Endodermal cell (in vitro differentiated cells): ENCODE measurements at regions not wholly inside any gene's neighbourhood (a gene's known extent, or its start where the extent isn't known, plus 50 kb on each side); places are given as distances from the start of the nearest gene placed in this dataset.
"Not testable (repeated sequence)": the region's sequence is repeated elsewhere in the genome, so short reads cannot be mapped to it uniquely, and the experiment has no call there.

Experiments
- DNase-seq: peaks from one replicate; pipeline ENCODE4 v3.0.0-alpha.2; 2017
- H3K27ac ChIP-seq: 2 replicates; pipeline ENCODE4 v1.5.1; 2013; ENCODE audit warnings: mild to moderate bottlenecking, low read depth, low read length, moderate library complexity
- H3K27me3 ChIP-seq: 2 replicates; pipeline ENCODE4 v1.6.1; 2013; ENCODE audit warnings: mild to moderate bottlenecking, low read length, moderate library complexity; ENCODE audit not compliant: insufficient read depth, control insufficient read depth, poor library complexity, severe bottlenecking
- H3K36me3 ChIP-seq: 2 replicates; pipeline ENCODE4 v1.7.0; 2013; ENCODE audit warnings: mild to moderate bottlenecking, low read length, moderate library complexity; ENCODE audit not compliant: control insufficient read depth, insufficient read depth
- H3K4me1 ChIP-seq: one replicate; pipeline ENCODE4 v1.7.0; 2013; ENCODE audit warnings: low read length; ENCODE audit not compliant: control insufficient read depth, insufficient read depth
- H3K4me3 ChIP-seq: 2 replicates; pipeline ENCODE4 v1.5.1; 2013; ENCODE audit warnings: mild to moderate bottlenecking, low read length, moderate library complexity
- H3K9ac ChIP-seq: 2 replicates; pipeline ENCODE4 v1.6.1; 2013; ENCODE audit warnings: mild to moderate bottlenecking, low read length, moderate library complexity; ENCODE audit not compliant: poor library complexity, severe bottlenecking; ENCODE audit errors: extremely low read depth
- H3K9me3 ChIP-seq: 2 replicates; pipeline ENCODE4 v1.6.1; 2013; ENCODE audit warnings: mild to moderate bottlenecking, low read length, moderate library complexity; ENCODE audit not compliant: control insufficient read depth
- H3K27ac Mint-ChIP-seq: 2 replicates; pipeline ENCODE4 v1.8.0; 2020; ENCODE audit warnings: mixed read lengths
- H3K27me3 Mint-ChIP-seq: 2 replicates; pipeline ENCODE4 v1.8.0; 2021; ENCODE audit warnings: mild to moderate bottlenecking, mixed read lengths; ENCODE audit not compliant: insufficient read depth
- H3K36me3 Mint-ChIP-seq: 2 replicates; pipeline ENCODE4 v1.8.0; 2020; ENCODE audit warnings: low read depth, mixed read lengths
- H3K4me1 Mint-ChIP-seq: 2 replicates; pipeline ENCODE4 v1.8.0; 2020; ENCODE audit warnings: mixed read lengths
- H3K4me3 Mint-ChIP-seq: 2 replicates; pipeline ENCODE4 v1.8.0; 2020; ENCODE audit warnings: mild to moderate bottlenecking, moderate library complexity, mixed read lengths
- H3K9me3 Mint-ChIP-seq: 2 replicates; pipeline ENCODE4 v1.8.0; 2020; ENCODE audit warnings: mild to moderate bottlenecking, mixed read lengths
- WGBS, 2 experiments: methylation state at CpG; one replicate each; pipeline versions ENCODE4 v1.1.5 to v1.1.7; 2013; ENCODE audit warnings: missing lambda C conversion rate in 2 of 2, mixed read lengths in 1 of 2; ENCODE audit not compliant: insufficient coverage in 1 of 2, insufficient read length in 1 of 2; 5-methylcytosine and 5-hydroxymethylcytosine counted together
- TF ChIP-seq, protein P1 (sequence below): fragments of 200-600 bp; sonication (generic); conservative IDR thresholded peaks from 2 replicates; pipeline ENCODE4 v1.5.0; 2021; ENCODE audit warnings: antibody characterized with exemption, mild to moderate bottlenecking

DNA sequence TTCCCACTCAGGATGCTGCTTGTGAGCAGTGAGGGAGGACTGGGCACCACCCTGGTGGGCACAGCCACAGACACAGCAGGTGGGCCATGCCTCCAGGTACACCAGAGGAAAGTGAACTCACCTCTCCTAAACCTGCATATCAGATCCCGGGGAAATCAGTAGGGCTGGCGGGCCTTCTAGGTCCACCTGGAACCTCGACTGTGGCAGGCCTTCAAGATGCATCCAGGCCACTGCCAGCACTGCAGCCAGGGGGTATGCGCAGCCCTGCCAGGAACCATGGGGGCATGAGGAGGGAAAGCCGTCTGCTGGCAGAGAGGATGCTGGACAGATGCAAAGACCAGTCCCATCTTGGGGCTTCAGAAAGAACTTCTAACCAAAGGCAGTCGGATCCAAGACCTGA lies 270.6 kb upstream of the IRX4 start:
- Mint-ChIP-seq H3K9me3 (no peaks in the 10 kb centered on the region), H3K36me3 (no peaks in the 10 kb centered on the region), H3K27me3 (peaks cover 29% of the 10 kb centered on the region), H3K27ac (no peak overlapping the region), H3K4me3 (no peak overlapping the region), H3K4me1 (peaks cover 7% of the 10 kb centered on the region)
- DNase-seq, result no peak
- TF ChIP-seq, protein P1, sequence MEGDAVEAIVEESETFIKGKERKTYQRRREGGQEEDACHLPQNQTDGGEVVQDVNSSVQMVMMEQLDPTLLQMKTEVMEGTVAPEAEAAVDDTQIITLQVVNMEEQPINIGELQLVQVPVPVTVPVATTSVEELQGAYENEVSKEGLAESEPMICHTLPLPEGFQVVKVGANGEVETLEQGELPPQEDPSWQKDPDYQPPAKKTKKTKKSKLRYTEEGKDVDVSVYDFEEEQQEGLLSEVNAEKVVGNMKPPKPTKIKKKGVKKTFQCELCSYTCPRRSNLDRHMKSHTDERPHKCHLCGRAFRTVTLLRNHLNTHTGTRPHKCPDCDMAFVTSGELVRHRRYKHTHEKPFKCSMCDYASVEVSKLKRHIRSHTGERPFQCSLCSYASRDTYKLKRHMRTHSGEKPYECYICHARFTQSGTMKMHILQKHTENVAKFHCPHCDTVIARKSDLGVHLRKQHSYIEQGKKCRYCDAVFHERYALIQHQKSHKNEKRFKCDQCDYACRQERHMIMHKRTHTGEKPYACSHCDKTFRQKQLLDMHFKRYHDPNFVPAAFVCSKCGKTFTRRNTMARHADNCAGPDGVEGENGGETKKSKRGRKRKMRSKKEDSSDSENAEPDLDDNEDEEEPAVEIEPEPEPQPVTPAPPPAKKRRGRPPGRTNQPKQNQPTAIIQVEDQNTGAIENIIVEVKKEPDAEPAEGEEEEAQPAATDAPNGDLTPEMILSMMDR, result no peak
- WGBS, 2 experiments, result 88 to 91% methylated on average over 6 of the region's 6 CpGs
- Histone ChIP-seq H3K4me1 (no peaks in the 10 kb centered on the region), H3K9ac (no peak overlapping the region), H3K36me3 (no peaks in the 10 kb centered on the region), H3K9me3 (no peaks in the 10 kb centered on the region), H3K4me3 (no peak overlapping the region), H3K27me3 (no peaks in the 10 kb centered on the region), H3K27ac (no peak overlapping the region)

DNA sequence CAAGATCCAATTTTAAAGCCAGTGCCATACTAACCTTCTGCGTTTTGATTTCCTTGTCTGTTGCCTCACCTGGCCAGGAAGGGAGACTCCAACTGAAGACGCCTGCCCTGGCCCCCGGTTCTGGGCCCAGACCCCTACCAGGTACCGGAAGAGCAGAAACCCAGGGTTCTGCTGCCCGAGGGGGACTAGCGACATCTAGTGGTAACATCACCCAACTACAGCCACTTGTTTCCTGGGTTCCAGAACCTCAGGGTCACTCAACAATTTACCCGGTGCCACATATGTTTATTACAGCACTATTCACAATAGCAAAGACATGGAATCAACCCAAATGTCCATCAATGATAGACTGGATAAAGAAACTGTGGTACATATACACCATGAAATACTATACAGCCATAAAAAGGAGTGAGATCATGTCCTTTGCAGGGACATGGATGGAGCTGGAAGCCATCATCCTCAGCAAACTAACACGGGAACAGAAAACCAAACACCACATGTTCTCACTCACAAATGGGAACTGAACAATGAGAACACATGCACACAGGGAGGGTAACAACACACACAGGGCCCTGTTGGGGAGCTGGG lies 268.7 kb upstream of the IRX4 start:
- WGBS, 2 experiments, result 19 to 34% methylated on average over 6 to 8 of the region's 8 CpGs
- H3K9me3 ChIP-seq, result not testable (repeated sequence)

DNA sequence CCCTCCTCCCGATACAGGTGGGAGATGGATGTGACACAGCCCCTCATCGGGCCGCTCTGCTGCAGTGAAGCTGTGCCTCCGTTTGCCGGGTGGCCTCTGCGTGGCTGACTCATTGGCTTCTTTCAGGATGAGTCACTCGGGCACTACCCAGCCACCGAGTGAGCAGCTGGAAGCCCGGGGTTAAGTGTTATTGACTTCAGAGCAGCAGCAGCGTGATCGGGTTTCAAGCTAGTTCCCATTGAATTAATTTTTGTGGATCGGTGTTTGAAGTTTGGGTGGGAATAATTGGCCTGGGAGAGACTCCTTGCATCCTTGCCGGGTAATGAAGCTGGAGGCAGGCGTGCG lies 266.4 kb upstream of the IRX4 start:
- peak; percentile 83 for DNase-seq
- Mint-ChIP-seq H3K4me1 (peaks cover 7% of the 10 kb centered on the region), H3K27ac (peak overlapping the region; percentile 32), H3K27me3 (peaks cover 30% of the 10 kb centered on the region), H3K36me3 (no peaks in the 10 kb centered on the region), H3K4me3 (no peak overlapping the region), H3K9me3 (peaks cover 5% of the 10 kb centered on the region)
- Histone ChIP-seq H3K9ac (no peak overlapping the region), H3K4me3 (no peak overlapping the region), H3K27me3 (no peaks in the 10 kb centered on the region), H3K27ac (no peak overlapping the region), H3K9me3 (no peaks in the 10 kb centered on the region), H3K4me1 (no peaks in the 10 kb centered on the region), H3K36me3 (no peaks in the 10 kb centered on the region)
- TF ChIP-seq, protein P1, result no peak
- 23 to 37% methylated on average over 13 to 15 of the region's 15 CpGs for WGBS, 2 experiments

More for the DNA sequence above, 268.7 kb upstream of the IRX4 start:
- DNase-seq, result peak; percentile 86
- not testable (repeated sequence) for H3K36me3 Mint-ChIP-seq, H3K9me3 Mint-ChIP-seq, H3K27ac Mint-ChIP-seq, H3K36me3 ChIP-seq, H3K4me1 ChIP-seq, H3K27me3 ChIP-seq, H3K9ac ChIP-seq, H3K4me3 ChIP-seq, H3K4me1 Mint-ChIP-seq, H3K27ac ChIP-seq, H3K4me3 Mint-ChIP-seq
- H3K27me3 Mint-ChIP-seq, result peaks cover 30% of the 10 kb centered on the region
- TF ChIP-seq, protein P1, result peak; percentile 97
